ENCODE measurements at regions not wholly inside any gene's neighbourhood (a gene's known extent, or its start where the extent isn't known, plus 50 kb on each side); places are given as distances from the start of the nearest gene placed in this dataset.
"Not testable (repeated sequence)": the region's sequence is repeated elsewhere in the genome, so short reads cannot be mapped to it uniquely, and the experiment has no call there.

DNA sequence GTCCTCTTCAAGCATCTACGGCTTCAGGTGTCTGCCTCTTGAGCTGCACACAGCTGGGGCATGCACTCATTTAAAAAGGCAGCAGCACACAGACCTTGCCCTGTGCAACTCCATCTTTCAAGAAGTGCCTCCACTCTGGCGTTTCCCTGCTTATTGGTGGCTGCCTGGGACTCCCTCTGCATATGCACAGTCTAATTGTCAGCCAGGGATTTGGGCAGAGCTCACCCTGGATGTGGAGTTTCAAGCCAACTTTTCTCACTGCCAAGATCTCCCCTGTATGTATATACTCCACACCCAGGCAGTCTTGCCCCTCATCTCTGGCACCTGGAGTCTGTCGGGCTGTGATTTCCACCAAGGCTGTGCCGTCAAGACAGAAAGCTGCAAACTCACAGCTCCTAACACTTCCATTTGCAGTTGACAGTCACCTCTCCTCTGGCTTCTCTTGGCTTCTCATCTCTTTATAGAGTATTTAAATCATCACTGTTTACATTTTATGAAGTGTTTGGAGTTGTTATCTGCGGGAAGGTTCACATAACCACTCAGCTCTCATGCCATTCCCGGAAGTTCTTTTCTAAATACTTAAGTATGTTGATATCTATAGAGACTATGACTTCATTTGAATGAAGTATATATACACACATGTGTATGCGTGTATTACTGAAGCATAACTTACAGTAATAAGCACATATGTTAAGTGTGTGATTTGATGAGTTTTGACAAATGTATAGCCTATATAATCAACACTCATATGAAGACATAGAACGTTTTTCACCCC is 128.2 kb downstream of the NPIPB11 start:
- TF ChIP-seq, protein P1, sequence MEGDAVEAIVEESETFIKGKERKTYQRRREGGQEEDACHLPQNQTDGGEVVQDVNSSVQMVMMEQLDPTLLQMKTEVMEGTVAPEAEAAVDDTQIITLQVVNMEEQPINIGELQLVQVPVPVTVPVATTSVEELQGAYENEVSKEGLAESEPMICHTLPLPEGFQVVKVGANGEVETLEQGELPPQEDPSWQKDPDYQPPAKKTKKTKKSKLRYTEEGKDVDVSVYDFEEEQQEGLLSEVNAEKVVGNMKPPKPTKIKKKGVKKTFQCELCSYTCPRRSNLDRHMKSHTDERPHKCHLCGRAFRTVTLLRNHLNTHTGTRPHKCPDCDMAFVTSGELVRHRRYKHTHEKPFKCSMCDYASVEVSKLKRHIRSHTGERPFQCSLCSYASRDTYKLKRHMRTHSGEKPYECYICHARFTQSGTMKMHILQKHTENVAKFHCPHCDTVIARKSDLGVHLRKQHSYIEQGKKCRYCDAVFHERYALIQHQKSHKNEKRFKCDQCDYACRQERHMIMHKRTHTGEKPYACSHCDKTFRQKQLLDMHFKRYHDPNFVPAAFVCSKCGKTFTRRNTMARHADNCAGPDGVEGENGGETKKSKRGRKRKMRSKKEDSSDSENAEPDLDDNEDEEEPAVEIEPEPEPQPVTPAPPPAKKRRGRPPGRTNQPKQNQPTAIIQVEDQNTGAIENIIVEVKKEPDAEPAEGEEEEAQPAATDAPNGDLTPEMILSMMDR (IDR thresholded peaks at IDR 0.05): not testable (repeated sequence)
- TF ChIP-seq EP300, POLR2A (IDR thresholded peaks at IDR 0.05): not testable (repeated sequence)

Data from tibial nerve (tissue), 4 donors.